Neural cell (in vitro differentiated cells): ENCODE measurements at regions not wholly inside any gene's neighbourhood (a gene's known extent, or its start where the extent isn't known, plus 50 kb on each side); places are given as distances from the start of the nearest gene placed in this dataset.

Experiments used
- H2AFZ ChIP-seq: fragments of 200-600, 300-800 bp; sonication (generic), shearing (Covaris generic); 2 replicates; pipeline ENCODE4 v1.6.0; 2014; ENCODE audit warnings: low read depth, mild to moderate bottlenecking, antibody characterized with exemption, low read length, moderate library complexity
- H3F3A ChIP-seq: fragments of 200-600 bp; shearing (Covaris generic); 2 replicates; pipeline ENCODE4 v1.6.1; 2016; ENCODE audit warnings: mild to moderate bottlenecking, moderate library complexity, mixed read lengths, antibody characterized with exemption, low read length; ENCODE audit not compliant: insufficient read depth, poor library complexity, severe bottlenecking
- H3K27ac ChIP-seq: fragments of 200-600, 300-800 bp; sonication (generic), shearing (Covaris generic); 2 replicates; pipeline ENCODE4 v1.5.1; 2014; ENCODE audit warnings: mild to moderate bottlenecking, low read length, moderate library complexity
- H3K27me3 ChIP-seq: fragments of 300-800, 200-600 bp; sonication (generic), shearing (Covaris generic); 2 replicates; pipeline ENCODE4 v1.6.0; 2014; ENCODE audit warnings: mild to moderate bottlenecking, low read depth, low read length, moderate library complexity; ENCODE audit not compliant: insufficient read depth
- H3K36me3 ChIP-seq: fragments of 300-800, 200-600 bp; sonication (generic), shearing (Covaris generic); 2 replicates; pipeline ENCODE4 v1.5.1; 2014; ENCODE audit warnings: mild to moderate bottlenecking, antibody characterized with exemption, low read length, moderate library complexity; ENCODE audit not compliant: insufficient read depth
- H3K4me2 ChIP-seq: fragments of 300-800, 200-600 bp; sonication (generic), shearing (Covaris generic); 2 replicates; pipeline ENCODE4 v1.6.0; 2014; ENCODE audit warnings: mild to moderate bottlenecking, low read length
- H3K4me3 ChIP-seq: fragments of 300-800, 200-600 bp; sonication (generic), shearing (Covaris generic); 2 replicates; pipeline ENCODE4 v1.5.1; 2014; ENCODE audit warnings: mild to moderate bottlenecking, low read length, moderate library complexity
- H3K79me2 ChIP-seq: fragments of 200-600 bp; shearing (Covaris generic); replicated peaks from 2 replicates; pipeline ENCODE4 v1.6.0; 2014; ENCODE audit warnings: mild to moderate bottlenecking, low read length, moderate library complexity; ENCODE audit not compliant: insufficient read depth
- H3K9ac ChIP-seq: fragments of 300-800, 200-600 bp; sonication (generic), shearing (Covaris generic); 2 replicates; pipeline ENCODE4 v1.6.1; 2016; ENCODE audit warnings: mild to moderate bottlenecking, low read length, mixed read lengths
- H3K9me2 ChIP-seq: fragments of 200-600 bp; shearing (Covaris generic); 2 replicates; pipeline ENCODE4 v1.6.1; 2016; ENCODE audit warnings: mild to moderate bottlenecking, low read length, mixed read lengths; ENCODE audit not compliant: insufficient read depth
- H3K9me3 ChIP-seq: fragments of 200-600, 300-800 bp; sonication (generic), shearing (Covaris generic); 2 replicates; pipeline ENCODE4 v1.6.1; 2016; ENCODE audit warnings: mild to moderate bottlenecking, mixed run types, low read length, moderate library complexity, mixed read lengths
- H4K20me1 ChIP-seq: fragments of 200-600 bp; shearing (Covaris generic); 2 replicates; pipeline ENCODE4 v1.6.1; 2016; ENCODE audit warnings: mild to moderate bottlenecking, mixed run types; ENCODE audit not compliant: insufficient read depth
- CTCF ChIP-seq: fragments of 450-650 bp; IDR thresholded peaks from 2 replicates; pipeline ENCODE4 v1.5.1; 2014; ENCODE audit warnings: antibody characterized with exemption, mild to moderate bottlenecking, moderate library complexity; ENCODE audit not compliant: poor library complexity, severe bottlenecking
- EP300 ChIP-seq: fragments of 450-650 bp; conservative IDR thresholded peaks from 2 replicates; pipeline ENCODE4 v1.6.1; 2014; ENCODE audit warnings: antibody characterized with exemption, mild to moderate bottlenecking, moderate library complexity; ENCODE audit not compliant: poor library complexity, severe bottlenecking
- EZH2 ChIP-seq: fragments of 200-600, 300-800 bp; shearing (Covaris generic), sonication (generic); IDR thresholded peaks from 2 replicates; pipeline ENCODE4 v1.6.1; 2014; ENCODE audit warnings: antibody characterized with exemption, low read length, borderline replicate concordance, mild to moderate bottlenecking; ENCODE audit not compliant: insufficient read depth, poor library complexity, severe bottlenecking
- MXI1 ChIP-seq: fragments of 450-650 bp; conservative IDR thresholded peaks from 2 replicates; pipeline ENCODE4 v1.6.1; 2014; ENCODE audit warnings: antibody characterized with exemption, mild to moderate bottlenecking; ENCODE audit not compliant: poor library complexity, severe bottlenecking
- POLR2AphosphoS5 ChIP-seq: IDR thresholded peaks from 2 replicates; pipeline ENCODE4 v1.6.1; 2012
- RAD21 ChIP-seq: fragments of 450-650 bp; conservative IDR thresholded peaks from 2 replicates; pipeline ENCODE4 v1.6.1; 2014; ENCODE audit warnings: antibody characterized with exemption, mild to moderate bottlenecking, moderate library complexity
- REST ChIP-seq: IDR thresholded peaks from 2 replicates; pipeline ENCODE4 v1.6.1; 2012; ENCODE audit warnings: borderline replicate concordance
- SMC3 ChIP-seq: fragments of 450-650 bp; conservative IDR thresholded peaks from 2 replicates; pipeline ENCODE4 v1.6.1; 2014; ENCODE audit warnings: antibody characterized with exemption, mild to moderate bottlenecking, moderate library complexity; ENCODE audit not compliant: poor library complexity
- TAF1 ChIP-seq: IDR thresholded peaks from 2 replicates; pipeline ENCODE4 v1.6.1; 2012; ENCODE audit warnings: low read depth

GRCh38 chr2:22500555-22500935, 884.4 kb upstream of the KLHL29 start:
- H3K27ac ChIP-seq, result no peak overlapping the region
- H3K9ac ChIP-seq, result no peak overlapping the region
- TF ChIP-seq MXI1 (no peak), REST (no peak), EZH2 (no peak), TAF1 (no peak), POLR2AphosphoS5 (no peak), EP300 (no peak), RAD21 (no peak), SMC3 (no peak), CTCF (no peak)
- no peaks in the 10 kb centered on the region for H3K9me3 ChIP-seq
- H3K36me3 ChIP-seq, result no peaks in the 10 kb centered on the region
- H4K20me1 ChIP-seq, result no peaks in the 10 kb centered on the region
- H3K4me2 ChIP-seq, result no peak overlapping the region
- no peak overlapping the region for H2AFZ ChIP-seq
- no peak overlapping the region for H3K4me3 ChIP-seq
- no peaks in the 10 kb centered on the region for H3F3A ChIP-seq
- no peaks in the 10 kb centered on the region for H3K79me2 ChIP-seq
- H3K9me2 ChIP-seq, result no peaks in the 10 kb centered on the region
- no peaks in the 10 kb centered on the region for H3K27me3 ChIP-seq

- Histone ChIP-seq H3K4me2 (no peak overlapping the region), H3F3A (no peaks in the 10 kb centered on the region), H3K9ac (no peak overlapping the region), H3K9me2 (no peaks in the 10 kb centered on the region), H3K9me3 (no peaks in the 10 kb centered on the region), H3K79me2 (no peaks in the 10 kb centered on the region), H3K27ac (no peak overlapping the region), H3K4me3 (no peak overlapping the region), H3K27me3 (no peaks in the 10 kb centered on the region), H2AFZ (no peak overlapping the region), H4K20me1 (no peaks in the 10 kb centered on the region), H3K36me3 (no peaks in the 10 kb centered on the region)
- no peak for TF ChIP-seq CTCF
These were observed 883.1 kb upstream of the KLHL29 start for GRCh38 chr2:22501851-22502250.
